ENCODE measurements at regions not wholly inside any gene's neighbourhood (a gene's known extent, or its start where the extent isn't known, plus 50 kb on each side); places are given as distances from the start of the nearest gene placed in this dataset.

- DNase-seq (ENCODE audit: low read depth, low spot score) = no peak
- Mint-ChIP-seq H3K4me3 (no peak overlapping the region), H3K4me1 (peaks cover 19% of the 10 kb centered on the region), H3K27ac (ENCODE audit: unreplicated experiment) (no peak overlapping the region), H3K27me3 (ENCODE audit: low read depth) (no peaks in the 10 kb centered on the region), H3K36me3 (ENCODE audit: low read depth) (peaks cover 2% of the 10 kb centered on the region), H3K9me3 (peaks cover 5% of the 10 kb centered on the region)
- no peak for TF ChIP-seq CTCF (conservative IDR thresholded peaks at IDR 0.05)
Measured at GRCh38 chr13:107275945-107276614, 708.1 kb upstream of the ARGLU1 start.

- Mint-ChIP-seq H3K4me3 (no peak overlapping the region), H3K27ac (ENCODE audit: unreplicated experiment) (no peak overlapping the region), H3K36me3 (ENCODE audit: low read depth) (peaks cover 3% of the 10 kb centered on the region), H3K27me3 (ENCODE audit: low read depth) (no peaks in the 10 kb centered on the region), H3K4me1 (peaks cover 23% of the 10 kb centered on the region), H3K9me3 (peaks cover 6% of the 10 kb centered on the region)
- no peak for DNase-seq (ENCODE audit: low read depth, low spot score)
- TF ChIP-seq CTCF (conservative IDR thresholded peaks at IDR 0.05) = no peak
Measured at GRCh38 chr13:107275312-107275711, 707.4 kb upstream of the ARGLU1 start.

GRCh38 chr13:107271227-107271626, 703.3 kb upstream of the ARGLU1 start:
- Mint-ChIP-seq H3K36me3 (ENCODE audit: low read depth) (peaks cover 5% of the 10 kb centered on the region), H3K27me3 (ENCODE audit: low read depth) (no peaks in the 10 kb centered on the region), H3K9me3 (peaks cover 6% of the 10 kb centered on the region), H3K4me3 (no peak overlapping the region), H3K4me1 (peaks cover 23% of the 10 kb centered on the region), H3K27ac (ENCODE audit: unreplicated experiment) (peak overlapping the region; percentile 8)
- DNase-seq (ENCODE audit: low read depth, low spot score) = peak; percentile 5
- no peak for TF ChIP-seq CTCF (conservative IDR thresholded peaks at IDR 0.05)

GRCh38 chr13:107266657-107267056, 698.7 kb upstream of the ARGLU1 start:
- Mint-ChIP-seq H3K4me1 (peaks cover 8% of the 10 kb centered on the region), H3K36me3 (ENCODE audit: low read depth) (peaks cover 5% of the 10 kb centered on the region), H3K27me3 (ENCODE audit: low read depth) (no peaks in the 10 kb centered on the region), H3K27ac (ENCODE audit: unreplicated experiment) (no peak overlapping the region), H3K4me3 (no peak overlapping the region), H3K9me3 (peaks cover 9% of the 10 kb centered on the region)
- DNase-seq (ENCODE audit: low read depth, low spot score) = no peak
- TF ChIP-seq CTCF (conservative IDR thresholded peaks at IDR 0.05) = no peak

- Mint-ChIP-seq H3K9me3 (no peaks in the 10 kb centered on the region), H3K4me3 (no peak overlapping the region), H3K27ac (ENCODE audit: unreplicated experiment) (no peak overlapping the region), H3K4me1 (peaks cover 13% of the 10 kb centered on the region), H3K27me3 (ENCODE audit: low read depth) (no peaks in the 10 kb centered on the region), H3K36me3 (ENCODE audit: low read depth) (no peaks in the 10 kb centered on the region)
- no peak for DNase-seq (ENCODE audit: low read depth, low spot score)
- no peak for TF ChIP-seq CTCF (conservative IDR thresholded peaks at IDR 0.05)
Measured at GRCh38 chr13:107258599-107259187, 690.8 kb upstream of the ARGLU1 start.

All from neural crest cell (in vitro differentiated cells).